GM23338 (cell line): ENCODE measurements at regions not wholly inside any gene's neighbourhood (a gene's known extent, or its start where the extent isn't known, plus 50 kb on each side); places are given as distances from the start of the nearest gene placed in this dataset.

Experiments
- ATAC-seq: fragments of 200-7000 bp; cut with Tn5 transposase; 3 replicates; pipeline ENCODE4 v1.9.1; 2020
- DNase-seq: peaks from one replicate; pipeline ENCODE4 v3.0.0-alpha.2; 2015; ENCODE audit warnings: low spot score
- H2AFZ ChIP-seq: fragments of 200-600 bp; sonication (generic); 2 replicates; pipeline ENCODE4 v1.8.0; 2016; ENCODE audit warnings: antibody characterized with exemption, mild to moderate bottlenecking, moderate library complexity
- H3F3A ChIP-seq: fragments of 200-600 bp; sonication (generic); replicated peaks from 2 replicates; pipeline ENCODE4 v1.8.0; 2017; ENCODE audit warnings: antibody characterized with exemption, mixed run types, low read depth
- H3K27ac ChIP-seq: fragments of 200-600 bp; sonication (generic); 2 replicates; pipeline ENCODE4 v1.6.1; 2016; ENCODE audit warnings: low read depth
- H3K27me3 ChIP-seq: fragments of 200-600 bp; sonication (generic); 2 replicates; pipeline ENCODE4 v1.8.0; 2016; ENCODE audit warnings: mild to moderate bottlenecking, mixed run types, moderate library complexity; ENCODE audit not compliant: insufficient read depth
- H3K36me3 ChIP-seq: fragments of 200-600 bp; sonication (generic); 2 replicates; pipeline ENCODE4 v1.8.0; 2016; ENCODE audit warnings: mild to moderate bottlenecking; ENCODE audit not compliant: insufficient read depth
- H3K4me1 ChIP-seq: fragments of 200-600 bp; sonication (generic); 2 replicates; pipeline ENCODE4 v1.8.0; 2016; ENCODE audit warnings: mild to moderate bottlenecking, moderate library complexity; ENCODE audit not compliant: insufficient read depth
- H3K4me2 ChIP-seq: fragments of 200-600 bp; sonication (generic); 2 replicates; pipeline ENCODE4 v1.7.1; 2017; ENCODE audit warnings: mixed run types
- H3K4me3 ChIP-seq: fragments of 200-600 bp; sonication (generic); 2 replicates; pipeline ENCODE4 v1.6.1; 2016; ENCODE audit warnings: mixed run types
- H3K79me2 ChIP-seq: fragments of 200-600 bp; sonication (generic); replicated peaks from 2 replicates; pipeline ENCODE4 v1.8.0; 2017; ENCODE audit warnings: mild to moderate bottlenecking; ENCODE audit not compliant: insufficient read depth
- H3K9me2 ChIP-seq: fragments of 200-600 bp; sonication (generic); 2 replicates; pipeline ENCODE4 v1.8.0; 2017; ENCODE audit not compliant: insufficient read depth
- H4K20me1 ChIP-seq: fragments of 200-600 bp; sonication (generic); replicated peaks from 2 replicates; pipeline ENCODE4 v1.8.0; 2017; ENCODE audit warnings: mild to moderate bottlenecking; ENCODE audit not compliant: insufficient read depth
- H3K27ac Mint-ChIP-seq: 2 replicates; pipeline ENCODE4 v1.8.0; 2020; ENCODE audit warnings: inconsistent platforms, mild to moderate bottlenecking, moderate library complexity, mixed read lengths
- H3K27me3 Mint-ChIP-seq: 3 replicates; pipeline ENCODE4 v1.8.0; 2022; ENCODE audit warnings: low read depth, mild to moderate bottlenecking, moderate library complexity, mixed read lengths, inconsistent platforms; ENCODE audit not compliant: insufficient read depth, poor library complexity
- H3K36me3 Mint-ChIP-seq: 3 replicates; pipeline ENCODE4 v1.8.0; 2021; ENCODE audit warnings: low read depth, mild to moderate bottlenecking, inconsistent platforms, moderate library complexity, mixed read lengths
- H3K4me1 Mint-ChIP-seq: 3 replicates; pipeline ENCODE4 v1.8.0; 2020; ENCODE audit warnings: mild to moderate bottlenecking, inconsistent platforms, mixed read lengths
- H3K4me3 Mint-ChIP-seq: 3 replicates; pipeline ENCODE4 v1.8.0; 2021; ENCODE audit warnings: moderate library complexity, mild to moderate bottlenecking, inconsistent platforms, mixed read lengths
- H3K9me3 Mint-ChIP-seq: 3 replicates; pipeline ENCODE4 v1.8.0; 2020; ENCODE audit warnings: moderate library complexity, mild to moderate bottlenecking, inconsistent platforms, mixed read lengths
- CREB1 ChIP-seq: fragments of 250-450 bp; sonication (Bioruptor Pico); IDR thresholded peaks from 2 replicates; pipeline ENCODE4 v1.5.0; 2020; ENCODE audit warnings: low read depth, mild to moderate bottlenecking, moderate library complexity
- CTCF ChIP-seq, 2 experiments: fragments of 200-600 bp in 1 of 2; sonication (generic) in 1 of 2; conservative IDR thresholded peaks; 2 replicates each; pipeline versions ENCODE4 v1.5.1 to v1.6.1; 2016 to 2017; ENCODE audit warnings: antibody characterized with exemption in 2 of 2, low read depth in 2 of 2, mild to moderate bottlenecking in 2 of 2, moderate library complexity in 1 of 2
- EZH2phosphoT487 ChIP-seq: fragments of 200-600 bp; sonication (generic); IDR thresholded peaks from one replicate; pipeline ENCODE4 v1.8.1; 2018; ENCODE audit warnings: antibody characterized with exemption; ENCODE audit not compliant: unreplicated experiment
- NANOG ChIP-seq: IDR thresholded peaks from 2 replicates; pipeline ENCODE4 v1.6.1; 2016; ENCODE audit warnings: antibody characterized with exemption, borderline replicate concordance
- STAT1 ChIP-seq: IDR thresholded peaks from one replicate; pipeline ENCODE4 v1.6.1; 2016; ENCODE audit warnings: antibody characterized with exemption; ENCODE audit not compliant: unreplicated experiment
- ZNF114 ChIP-seq: fragments of 250-450 bp; sonication (Bioruptor Pico); IDR thresholded peaks from 2 replicates; pipeline ENCODE4 v1.5.0; 2020; ENCODE audit warnings: mild to moderate bottlenecking, moderate library complexity
- ZNF462 ChIP-seq: fragments of 250-450 bp; sonication (Bioruptor Pico); IDR thresholded peaks from 2 replicates; pipeline ENCODE4 v1.5.0; 2020; ENCODE audit warnings: mild to moderate bottlenecking, moderate library complexity

GRCh38 chr6:68186870-68187269 is 448.2 kb upstream of the ADGRB3 start (continued):
- no peak for TF ChIP-seq ZNF462
- no peak for TF ChIP-seq ZNF114 (CRISPR knock-in tag)
- TF ChIP-seq STAT1: no peak

- H3K4me2 ChIP-seq: no peak overlapping the region
- Mint-ChIP-seq H3K27ac (no peak overlapping the region), H3K4me3 (no peak overlapping the region), H3K36me3 (peaks cover 4% of the 10 kb centered on the region; the same call in 2 of the 3 replicates), H3K27me3 (peaks cover 62% of the 10 kb centered on the region), H3K9me3 (peaks cover 18% of the 10 kb centered on the region), H3K4me1 (peaks cover 29% of the 10 kb centered on the region)
- no peaks in the 10 kb centered on the region for H3K9me2 ChIP-seq
- no peaks in the 10 kb centered on the region for H3F3A ChIP-seq
- 0 out of 2 replicates have a peak, but pooled peaks cover 3% of the 10 kb centered on the region for H4K20me1 ChIP-seq
- peaks cover 84% of the 10 kb centered on the region for H3K27me3 ChIP-seq
- H3K27ac ChIP-seq: no peak overlapping the region
- H2AFZ ChIP-seq: no peak overlapping the region
- peak; percentile 31; the same call in 1 of the 3 replicates for ATAC-seq
- H3K4me1 ChIP-seq: peaks cover 5% of the 10 kb centered on the region; the same call in 1 of the 2 replicates
- H3K4me3 ChIP-seq: no peak overlapping the region
- H3K36me3 ChIP-seq: no peaks in the 10 kb centered on the region
- no peak for DNase-seq
- H3K79me2 ChIP-seq: no peaks in the 10 kb centered on the region
- TF ChIP-seq EZH2phosphoT487: no peak
- no peak for TF ChIP-seq NANOG
- TF ChIP-seq STAT1: no peak
- TF ChIP-seq CREB1 (CRISPR knock-in tag): no peak
- no peak for TF ChIP-seq ZNF114 (CRISPR knock-in tag)
- no peak for TF ChIP-seq ZNF462
- no peak for TF ChIP-seq CTCF (conservative IDR thresholded peaks at IDR 0.05; ENCODE audit: low read depth in 2 of 2)
Measured at GRCh38 chr6:68182386-68182785, 452.7 kb upstream of the ADGRB3 start.
